ENCODE measurements at regions not wholly inside any gene's neighbourhood (a gene's known extent, or its start where the extent isn't known, plus 50 kb on each side); places are given as distances from the start of the nearest gene placed in this dataset.

DNA sequence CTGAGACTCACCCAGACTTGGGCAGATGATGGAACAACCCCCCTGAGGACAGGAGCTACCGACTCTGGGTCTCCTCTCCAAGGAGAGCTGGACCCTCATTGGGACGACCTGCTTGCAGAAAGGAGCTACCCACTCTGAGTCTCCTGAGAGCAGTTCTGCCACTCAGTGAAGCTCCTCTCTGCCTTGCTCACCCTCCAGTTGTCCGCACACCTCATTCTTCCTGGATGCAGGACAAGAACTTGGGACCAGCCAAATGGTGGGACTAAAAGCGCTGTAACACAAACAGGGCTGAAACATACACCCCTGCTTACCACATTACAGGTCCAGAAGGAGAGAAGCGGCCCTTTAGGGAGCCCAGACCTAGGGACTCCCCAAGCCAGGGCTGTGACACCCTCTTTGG, 124.9 kb upstream of the CCDC150 start:
- WGBS (ENCODE audit: insufficient coverage, low coverage, missing lambda C conversion rate) = 4% methylated on average over 5 of the region's 5 CpGs
- no peaks in the 10 kb centered on the region for H3K9me1 ChIP-seq (ENCODE audit: control insufficient read depth, insufficient read depth, low read length)
- no peak overlapping the region for H3K4me2 ChIP-seq (ENCODE audit: insufficient read depth, low read length)
- no peak for DNase-seq (ENCODE audit: extremely low read depth in 1 of 4, low spot score in 3 of 4)
- intact Hi-C loops (cut with micrococcal nuclease) (no loop called here), in situ Hi-C loops (cut with MboI) (no loop called here)
- CTCF ChIA-PET (ENCODE audit: low intra/inter-chr PET ratio) = no interaction called here
- no peaks in the 10 kb centered on the region for H3K9me3 ChIP-seq (replicated peaks; ENCODE audit: control insufficient read depth, insufficient read depth, low read depth, low read length)
- no peak overlapping the region for H3K27ac ChIP-seq (ENCODE audit: extremely low read depth, low read depth, low read length)
- H3K79me2 ChIP-seq (ENCODE audit: control insufficient read depth, insufficient read depth, low read length) = no peaks in the 10 kb centered on the region
- peaks cover 0 to 16% of the 10 kb centered on the region in 2 experiments; a peak in 3 of 5 replicates for H3K27me3 ChIP-seq (ENCODE audit: control insufficient read depth in 2 of 2, insufficient read depth in 2 of 2, low read length in 2 of 2)
- H3K36me3 ChIP-seq (ENCODE audit: control insufficient read depth, insufficient read depth, low read length) = no peaks in the 10 kb centered on the region
- H3K9ac ChIP-seq (ENCODE audit: insufficient read depth in 1 of 2, low read depth in 2 of 2, low read length in 2 of 2) = no peak overlapping the region
- POLR2A ChIA-PET = no interaction called here
- no peaks in the 10 kb centered on the region for H4K20me1 ChIP-seq (replicated peaks; ENCODE audit: control insufficient read depth, insufficient read depth, low read length)
- FAIRE-seq = no peak
- H3K4me3 ChIP-seq = no peak overlapping the region
- no TSS peak for BruUV-seq (replicated peaks)
- H2AFZ ChIP-seq (ENCODE audit: low read depth, low read length) = no peak overlapping the region
- H3K4me1 ChIP-seq (replicated peaks in 1 of 2; ENCODE audit: control insufficient read depth in 2 of 2, insufficient read depth in 2 of 2, low read length in 2 of 2) = no peaks in the 10 kb centered on the region; a peak in 1 of 5 replicates
- TF ChIP-seq, protein P1, sequence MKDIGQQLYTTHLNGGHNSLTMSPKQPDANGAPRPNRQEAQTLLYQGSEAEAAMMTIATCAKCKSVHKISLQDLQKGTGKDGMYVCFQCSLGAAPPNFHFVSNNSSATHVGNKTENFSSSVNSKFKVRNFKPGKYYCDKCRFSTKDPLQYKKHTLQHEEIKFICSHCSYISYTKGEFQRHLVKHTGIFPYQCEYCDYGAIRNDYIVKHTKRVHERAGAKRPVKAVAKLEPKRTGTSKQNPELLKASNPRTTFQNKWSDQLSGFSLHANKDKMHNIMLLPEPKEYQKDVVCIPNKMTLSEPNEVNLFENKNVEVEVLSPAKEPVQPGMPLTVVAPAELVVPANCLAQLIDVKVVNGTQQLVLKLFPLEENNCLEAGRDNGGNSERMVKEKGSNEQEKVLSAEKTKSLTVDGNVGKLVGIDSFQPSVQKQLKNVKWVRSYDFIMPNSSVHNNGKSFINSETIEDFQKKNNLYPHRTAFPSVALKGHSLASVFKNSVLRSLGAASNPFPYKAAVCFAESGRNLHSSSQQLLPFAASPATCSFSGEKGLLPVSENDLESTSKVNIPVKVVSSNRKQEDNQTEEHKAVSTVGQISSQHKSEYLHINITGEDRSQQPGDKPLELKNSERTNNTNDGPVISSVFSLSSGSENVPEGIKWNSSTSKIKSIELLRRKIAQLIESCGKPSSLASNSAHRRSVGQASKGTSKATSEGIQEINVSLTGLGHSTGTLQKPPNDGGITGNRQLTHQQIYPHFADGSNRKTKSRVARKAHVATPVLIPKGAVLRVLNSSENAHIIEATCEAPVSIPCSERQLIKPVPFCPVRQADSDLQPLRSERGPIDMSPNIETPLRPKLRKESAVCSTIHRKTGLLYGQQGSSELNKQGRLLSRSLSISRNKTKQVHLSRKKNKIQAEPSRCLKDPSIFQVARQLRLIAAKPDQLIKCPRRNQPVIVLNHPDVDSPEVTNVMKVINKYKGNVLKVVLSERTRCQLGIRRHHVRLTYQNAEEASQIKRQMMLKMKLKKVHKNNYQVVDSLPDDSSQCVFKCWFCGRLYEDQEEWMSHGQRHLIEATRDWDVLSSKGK (CRISPR knock-in tag; IDR thresholded peaks at IDR 0.05) = no peak
- no peak for ATAC-seq

GRCh38 chr2:196515051-196515450, 124.5 kb upstream of the CCDC150 start:
- no peaks in the 10 kb centered on the region for H4K20me1 ChIP-seq (replicated peaks; ENCODE audit: control insufficient read depth, insufficient read depth, low read length)
- in situ Hi-C loops (cut with MboI) (no loop called here), intact Hi-C loops (cut with micrococcal nuclease) (no loop called here)
- no peak overlapping the region for H2AFZ ChIP-seq (ENCODE audit: low read depth, low read length)
- peaks cover 0 to 16% of the 10 kb centered on the region in 2 experiments; a peak in 3 of 5 replicates for H3K27me3 ChIP-seq (ENCODE audit: control insufficient read depth in 2 of 2, insufficient read depth in 2 of 2, low read length in 2 of 2)
- no peak overlapping the region for H3K9ac ChIP-seq (ENCODE audit: insufficient read depth in 1 of 2, low read depth in 2 of 2, low read length in 2 of 2)
- H3K36me3 ChIP-seq (ENCODE audit: control insufficient read depth, insufficient read depth, low read length) = no peaks in the 10 kb centered on the region
- no peaks in the 10 kb centered on the region for H3K9me1 ChIP-seq (ENCODE audit: control insufficient read depth, insufficient read depth, low read length)
- no peaks in the 10 kb centered on the region for H3K79me2 ChIP-seq (ENCODE audit: control insufficient read depth, insufficient read depth, low read length)
- H3K4me2 ChIP-seq (ENCODE audit: insufficient read depth, low read length) = no peak overlapping the region
- FAIRE-seq (no peak), DNase-seq (ENCODE audit: extremely low read depth in 1 of 4, low spot score in 3 of 4) (no peak), ATAC-seq (no peak)
- no peaks in the 10 kb centered on the region; a peak in 1 of 5 replicates for H3K4me1 ChIP-seq (replicated peaks in 1 of 2; ENCODE audit: control insufficient read depth in 2 of 2, insufficient read depth in 2 of 2, low read length in 2 of 2)
- H3K4me3 ChIP-seq = no peak overlapping the region
- BruUV-seq (replicated peaks) = no TSS peak
- no peak overlapping the region for H3K27ac ChIP-seq (ENCODE audit: extremely low read depth, low read depth, low read length)
- ChIA-PET CTCF (ENCODE audit: low intra/inter-chr PET ratio) (no interaction called here), POLR2A (no interaction called here)
- no peaks in the 10 kb centered on the region for H3K9me3 ChIP-seq (replicated peaks; ENCODE audit: control insufficient read depth, insufficient read depth, low read depth, low read length)
- WGBS (ENCODE audit: insufficient coverage, low coverage, missing lambda C conversion rate) = 4% methylated on average over 9 of the region's 11 CpGs
- no peak for TF ChIP-seq ERF (CRISPR knock-in tag; IDR thresholded peaks at IDR 0.05)
- no peak for TF ChIP-seq SAFB2 (IDR thresholded peaks at IDR 0.05; ENCODE audit: borderline replicate concordance, low read depth, low read length, severe bottlenecking)
- TF ChIP-seq ZNF124 (CRISPR knock-in tag; IDR thresholded peaks at IDR 0.05) = no peak
- no peak for TF ChIP-seq SP2 (IDR thresholded peaks at IDR 0.05; ENCODE audit: extremely low read depth, low read depth, low read length, poor library complexity, severe bottlenecking)
- TF ChIP-seq PCBP1 (IDR thresholded peaks at IDR 0.05; ENCODE audit: low read depth, low read length, poor library complexity, severe bottlenecking) = no peak
- TF ChIP-seq, protein P2, sequence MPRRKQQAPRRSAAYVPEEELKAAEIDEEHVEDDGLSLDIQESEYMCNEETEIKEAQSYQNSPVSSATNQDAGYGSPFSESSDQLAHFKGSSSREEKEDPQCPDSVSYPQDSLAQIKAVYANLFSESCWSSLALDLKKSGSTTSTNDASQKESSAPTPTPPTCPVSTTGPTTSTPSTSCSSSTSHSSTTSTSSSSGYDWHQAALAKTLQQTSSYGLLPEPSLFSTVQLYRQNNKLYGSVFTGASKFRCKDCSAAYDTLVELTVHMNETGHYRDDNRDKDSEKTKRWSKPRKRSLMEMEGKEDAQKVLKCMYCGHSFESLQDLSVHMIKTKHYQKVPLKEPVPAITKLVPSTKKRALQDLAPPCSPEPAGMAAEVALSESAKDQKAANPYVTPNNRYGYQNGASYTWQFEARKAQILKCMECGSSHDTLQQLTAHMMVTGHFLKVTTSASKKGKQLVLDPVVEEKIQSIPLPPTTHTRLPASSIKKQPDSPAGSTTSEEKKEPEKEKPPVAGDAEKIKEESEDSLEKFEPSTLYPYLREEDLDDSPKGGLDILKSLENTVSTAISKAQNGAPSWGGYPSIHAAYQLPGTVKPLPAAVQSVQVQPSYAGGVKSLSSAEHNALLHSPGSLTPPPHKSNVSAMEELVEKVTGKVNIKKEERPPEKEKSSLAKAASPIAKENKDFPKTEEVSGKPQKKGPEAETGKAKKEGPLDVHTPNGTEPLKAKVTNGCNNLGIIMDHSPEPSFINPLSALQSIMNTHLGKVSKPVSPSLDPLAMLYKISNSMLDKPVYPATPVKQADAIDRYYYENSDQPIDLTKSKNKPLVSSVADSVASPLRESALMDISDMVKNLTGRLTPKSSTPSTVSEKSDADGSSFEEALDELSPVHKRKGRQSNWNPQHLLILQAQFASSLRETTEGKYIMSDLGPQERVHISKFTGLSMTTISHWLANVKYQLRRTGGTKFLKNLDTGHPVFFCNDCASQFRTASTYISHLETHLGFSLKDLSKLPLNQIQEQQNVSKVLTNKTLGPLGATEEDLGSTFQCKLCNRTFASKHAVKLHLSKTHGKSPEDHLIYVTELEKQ (CRISPR knock-in tag; IDR thresholded peaks at IDR 0.05) = no peak
